WTC11 (cell line): ENCODE measurements at regions not wholly inside any gene's neighbourhood (a gene's known extent, or its start where the extent isn't known, plus 50 kb on each side); places are given as distances from the start of the nearest gene placed in this dataset.
"Not testable (repeated sequence)": the region's sequence is repeated elsewhere in the genome, so short reads cannot be mapped to it uniquely, and the experiment has no call there.

ENCODE experiments used
- CREM ChIP-seq: sonication (generic); formaldehyde crosslinking; IDR thresholded peaks from 2 replicates; pipeline ENCODE4 v1.8.1; 2022; ENCODE audit warnings: mild to moderate bottlenecking, missing genetic modification reagents, moderate library complexity
- JUN ChIP-seq: sonication (generic); formaldehyde crosslinking; IDR thresholded peaks from 2 replicates; pipeline ENCODE4 v1.8.0; 2023; ENCODE audit warnings: mild to moderate bottlenecking, missing genetic modification reagents
- NFE2L1 ChIP-seq: sonication (generic); formaldehyde crosslinking; IDR thresholded peaks from 2 replicates; pipeline ENCODE4 v1.8.1; 2023; ENCODE audit warnings: missing genetic modification reagents
- NFYB ChIP-seq: sonication (generic); formaldehyde crosslinking; conservative IDR thresholded peaks from 2 replicates; pipeline ENCODE4 v1.8.0; 2022; ENCODE audit warnings: low read depth, missing genetic modification reagents
- ZNF263 ChIP-seq: sonication (generic); formaldehyde crosslinking; IDR thresholded peaks from 2 replicates; pipeline ENCODE4 v1.8.1; 2022; ENCODE audit warnings: low read depth, mild to moderate bottlenecking, moderate library complexity, missing genetic modification reagents
- TF ChIP-seq, protein P1 (sequence below): sonication (generic); formaldehyde crosslinking; IDR thresholded peaks from 2 replicates; pipeline ENCODE4 v1.8.0; 2022; ENCODE audit warnings: mild to moderate bottlenecking, missing genetic modification reagents
- TF ChIP-seq, protein P2 (sequence below): fragments of 200-600 bp; IDR thresholded peaks from 2 replicates; pipeline ENCODE4 v1.8.0; 2022; ENCODE audit warnings: antibody characterized with exemption
- TF ChIP-seq, protein P3 (sequence below): sonication (generic); formaldehyde crosslinking; IDR thresholded peaks from 2 replicates; pipeline ENCODE4 v1.8.1; 2023; ENCODE audit warnings: mild to moderate bottlenecking, missing genetic modification reagents

DNA sequence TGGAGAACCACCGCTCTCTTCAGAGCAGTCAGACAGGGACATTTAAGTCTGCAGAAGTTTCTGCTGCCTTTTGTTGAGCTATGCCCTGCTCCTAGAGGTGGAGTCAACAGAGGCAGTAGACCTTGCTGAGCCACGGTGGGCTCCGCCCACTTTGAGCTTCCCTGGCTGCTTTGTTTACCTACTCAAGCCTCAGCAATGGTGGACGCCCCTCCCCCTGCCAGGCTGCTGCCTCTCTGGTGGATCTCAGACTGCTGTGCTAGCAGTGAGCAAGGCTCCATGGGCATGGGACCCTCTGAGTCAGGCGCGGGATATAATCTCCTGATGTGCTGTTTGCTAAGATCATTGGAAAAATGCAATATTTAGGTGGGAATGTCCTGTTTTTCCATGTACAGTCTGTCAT, 89.5 kb upstream of the COP1 start:
- TF ChIP-seq ZNF263; NFE2L1 (CRISPR knock-in tag); NFYB (CRISPR knock-in tag); JUN (CRISPR knock-in tag); CREM (CRISPR knock-in tag): not testable (repeated sequence)
- TF ChIP-seq, protein P1, sequence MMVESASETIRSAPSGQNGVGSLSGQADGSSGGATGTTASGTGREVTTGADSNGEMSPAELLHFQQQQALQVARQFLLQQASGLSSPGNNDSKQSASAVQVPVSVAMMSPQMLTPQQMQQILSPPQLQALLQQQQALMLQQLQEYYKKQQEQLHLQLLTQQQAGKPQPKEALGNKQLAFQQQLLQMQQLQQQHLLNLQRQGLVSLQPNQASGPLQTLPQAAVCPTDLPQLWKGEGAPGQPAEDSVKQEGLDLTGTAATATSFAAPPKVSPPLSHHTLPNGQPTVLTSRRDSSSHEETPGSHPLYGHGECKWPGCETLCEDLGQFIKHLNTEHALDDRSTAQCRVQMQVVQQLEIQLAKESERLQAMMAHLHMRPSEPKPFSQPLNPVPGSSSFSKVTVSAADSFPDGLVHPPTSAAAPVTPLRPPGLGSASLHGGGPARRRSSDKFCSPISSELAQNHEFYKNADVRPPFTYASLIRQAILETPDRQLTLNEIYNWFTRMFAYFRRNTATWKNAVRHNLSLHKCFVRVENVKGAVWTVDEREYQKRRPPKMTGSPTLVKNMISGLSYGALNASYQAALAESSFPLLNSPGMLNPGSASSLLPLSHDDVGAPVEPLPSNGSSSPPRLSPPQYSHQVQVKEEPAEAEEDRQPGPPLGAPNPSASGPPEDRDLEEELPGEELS: not testable (repeated sequence)
- TF ChIP-seq, protein P2, sequence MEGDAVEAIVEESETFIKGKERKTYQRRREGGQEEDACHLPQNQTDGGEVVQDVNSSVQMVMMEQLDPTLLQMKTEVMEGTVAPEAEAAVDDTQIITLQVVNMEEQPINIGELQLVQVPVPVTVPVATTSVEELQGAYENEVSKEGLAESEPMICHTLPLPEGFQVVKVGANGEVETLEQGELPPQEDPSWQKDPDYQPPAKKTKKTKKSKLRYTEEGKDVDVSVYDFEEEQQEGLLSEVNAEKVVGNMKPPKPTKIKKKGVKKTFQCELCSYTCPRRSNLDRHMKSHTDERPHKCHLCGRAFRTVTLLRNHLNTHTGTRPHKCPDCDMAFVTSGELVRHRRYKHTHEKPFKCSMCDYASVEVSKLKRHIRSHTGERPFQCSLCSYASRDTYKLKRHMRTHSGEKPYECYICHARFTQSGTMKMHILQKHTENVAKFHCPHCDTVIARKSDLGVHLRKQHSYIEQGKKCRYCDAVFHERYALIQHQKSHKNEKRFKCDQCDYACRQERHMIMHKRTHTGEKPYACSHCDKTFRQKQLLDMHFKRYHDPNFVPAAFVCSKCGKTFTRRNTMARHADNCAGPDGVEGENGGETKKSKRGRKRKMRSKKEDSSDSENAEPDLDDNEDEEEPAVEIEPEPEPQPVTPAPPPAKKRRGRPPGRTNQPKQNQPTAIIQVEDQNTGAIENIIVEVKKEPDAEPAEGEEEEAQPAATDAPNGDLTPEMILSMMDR: not testable (repeated sequence)
- TF ChIP-seq, protein P3, sequence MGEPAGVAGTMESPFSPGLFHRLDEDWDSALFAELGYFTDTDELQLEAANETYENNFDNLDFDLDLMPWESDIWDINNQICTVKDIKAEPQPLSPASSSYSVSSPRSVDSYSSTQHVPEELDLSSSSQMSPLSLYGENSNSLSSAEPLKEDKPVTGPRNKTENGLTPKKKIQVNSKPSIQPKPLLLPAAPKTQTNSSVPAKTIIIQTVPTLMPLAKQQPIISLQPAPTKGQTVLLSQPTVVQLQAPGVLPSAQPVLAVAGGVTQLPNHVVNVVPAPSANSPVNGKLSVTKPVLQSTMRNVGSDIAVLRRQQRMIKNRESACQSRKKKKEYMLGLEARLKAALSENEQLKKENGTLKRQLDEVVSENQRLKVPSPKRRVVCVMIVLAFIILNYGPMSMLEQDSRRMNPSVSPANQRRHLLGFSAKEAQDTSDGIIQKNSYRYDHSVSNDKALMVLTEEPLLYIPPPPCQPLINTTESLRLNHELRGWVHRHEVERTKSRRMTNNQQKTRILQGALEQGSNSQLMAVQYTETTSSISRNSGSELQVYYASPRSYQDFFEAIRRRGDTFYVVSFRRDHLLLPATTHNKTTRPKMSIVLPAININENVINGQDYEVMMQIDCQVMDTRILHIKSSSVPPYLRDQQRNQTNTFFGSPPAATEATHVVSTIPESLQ (CRISPR knock-in tag): not testable (repeated sequence)
